Loucy (cell line): ENCODE measurements at regions not wholly inside any gene's neighbourhood (a gene's known extent, or its start where the extent isn't known, plus 50 kb on each side); places are given as distances from the start of the nearest gene placed in this dataset.
"Not testable (repeated sequence)": the region's sequence is repeated elsewhere in the genome, so short reads cannot be mapped to it uniquely, and the experiment has no call there.

Experiments used
- H2AFZ ChIP-seq: fragments of 200-600 bp; sonication (generic); 2 replicates; pipeline ENCODE4 v1.6.0; 2016; ENCODE audit warnings: antibody characterized with exemption, mild to moderate bottlenecking, low read length, moderate library complexity
- H3F3A ChIP-seq: fragments of 200-600 bp; 2 replicates; pipeline ENCODE4 v1.6.0; 2016; ENCODE audit warnings: antibody characterized with exemption, low read depth, mild to moderate bottlenecking
- H3K27me3 ChIP-seq: fragments of 200-600 bp; sonication (generic); 2 replicates; pipeline ENCODE4 v1.6.1; 2014; ENCODE audit warnings: low read length, mild to moderate bottlenecking; ENCODE audit not compliant: insufficient read depth, poor library complexity, severe bottlenecking
- H3K36me3 ChIP-seq: fragments of 200-600 bp; sonication (generic); 2 replicates; pipeline ENCODE4 v1.6.1; 2016; ENCODE audit warnings: low read length; ENCODE audit not compliant: insufficient read depth
- H3K4me1 ChIP-seq: fragments of 200-600 bp; sonication (generic); 2 replicates; pipeline ENCODE4 v1.5.1; 2014; ENCODE audit warnings: low read length, mild to moderate bottlenecking; ENCODE audit not compliant: insufficient read depth, poor library complexity, severe bottlenecking
- H3K4me2 ChIP-seq: fragments of 200-600 bp; sonication (generic); 2 replicates; pipeline ENCODE4 v1.6.0; 2014; ENCODE audit warnings: antibody characterized with exemption, low read length, low read depth, mild to moderate bottlenecking; ENCODE audit not compliant: poor library complexity, severe bottlenecking
- H3K4me3 ChIP-seq: fragments of 200-600 bp; sonication (generic); 2 replicates; pipeline ENCODE4 v1.5.1; 2014; ENCODE audit warnings: low read length, mild to moderate bottlenecking, mixed read lengths; ENCODE audit not compliant: poor library complexity, severe bottlenecking
- H3K79me2 ChIP-seq: fragments of 200-600 bp; sonication (generic); 2 replicates; pipeline ENCODE4 v1.6.1; 2014; ENCODE audit warnings: low read length; ENCODE audit not compliant: insufficient read depth
- H3K9ac ChIP-seq: fragments of 200-600 bp; sonication (generic); 2 replicates; pipeline ENCODE4 v1.6.0; 2014; ENCODE audit warnings: mild to moderate bottlenecking, low read depth, low read length, moderate library complexity; ENCODE audit not compliant: poor library complexity, severe bottlenecking
- H3K9me2 ChIP-seq: fragments of 200-600 bp; sonication (generic); replicated peaks from 2 replicates; pipeline ENCODE4 v1.6.1; 2016; ENCODE audit warnings: low read depth, low read length, mixed read lengths
- H3K9me3 ChIP-seq: fragments of 200-600 bp; sonication (generic); 2 replicates; pipeline ENCODE4 v1.6.1; 2014; ENCODE audit warnings: mild to moderate bottlenecking, antibody characterized with exemption, low read length, low read depth; ENCODE audit not compliant: insufficient read depth
- H4K20me1 ChIP-seq: fragments of 200-600 bp; sonication (generic); 2 replicates; pipeline ENCODE4 v1.6.0; 2014; ENCODE audit warnings: antibody characterized with exemption, low read length, mild to moderate bottlenecking; ENCODE audit not compliant: insufficient read depth, poor library complexity, severe bottlenecking
- EZH2phosphoT487 ChIP-seq: fragments of 200-600 bp; IDR thresholded peaks from 2 replicates; pipeline ENCODE4 v1.6.1; 2018; ENCODE audit warnings: antibody characterized with exemption, mild to moderate bottlenecking, moderate library complexity, borderline replicate concordance
- TF ChIP-seq, protein P1 (sequence below): fragments of 200-600 bp; sonication (generic); conservative IDR thresholded peaks from 2 replicates; pipeline ENCODE4 v1.5.1; 2014; ENCODE audit warnings: mild to moderate bottlenecking, antibody characterized with exemption, low read length

- H3K4me3 ChIP-seq = no peak overlapping the region
- H3F3A ChIP-seq = no peaks in the 10 kb centered on the region
- no peaks in the 10 kb centered on the region for H3K9me2 ChIP-seq
- no peak overlapping the region for H3K4me2 ChIP-seq
- no peaks in the 10 kb centered on the region for H4K20me1 ChIP-seq
- no peaks in the 10 kb centered on the region for H3K27me3 ChIP-seq
- no peaks in the 10 kb centered on the region for H3K79me2 ChIP-seq
- no peak for TF ChIP-seq EZH2phosphoT487
- TF ChIP-seq, protein P1, sequence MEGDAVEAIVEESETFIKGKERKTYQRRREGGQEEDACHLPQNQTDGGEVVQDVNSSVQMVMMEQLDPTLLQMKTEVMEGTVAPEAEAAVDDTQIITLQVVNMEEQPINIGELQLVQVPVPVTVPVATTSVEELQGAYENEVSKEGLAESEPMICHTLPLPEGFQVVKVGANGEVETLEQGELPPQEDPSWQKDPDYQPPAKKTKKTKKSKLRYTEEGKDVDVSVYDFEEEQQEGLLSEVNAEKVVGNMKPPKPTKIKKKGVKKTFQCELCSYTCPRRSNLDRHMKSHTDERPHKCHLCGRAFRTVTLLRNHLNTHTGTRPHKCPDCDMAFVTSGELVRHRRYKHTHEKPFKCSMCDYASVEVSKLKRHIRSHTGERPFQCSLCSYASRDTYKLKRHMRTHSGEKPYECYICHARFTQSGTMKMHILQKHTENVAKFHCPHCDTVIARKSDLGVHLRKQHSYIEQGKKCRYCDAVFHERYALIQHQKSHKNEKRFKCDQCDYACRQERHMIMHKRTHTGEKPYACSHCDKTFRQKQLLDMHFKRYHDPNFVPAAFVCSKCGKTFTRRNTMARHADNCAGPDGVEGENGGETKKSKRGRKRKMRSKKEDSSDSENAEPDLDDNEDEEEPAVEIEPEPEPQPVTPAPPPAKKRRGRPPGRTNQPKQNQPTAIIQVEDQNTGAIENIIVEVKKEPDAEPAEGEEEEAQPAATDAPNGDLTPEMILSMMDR = no peak
- no peak overlapping the region for H2AFZ ChIP-seq
- H3K4me1 ChIP-seq = no peaks in the 10 kb centered on the region
- H3K36me3 ChIP-seq = no peaks in the 10 kb centered on the region
- no peaks in the 10 kb centered on the region for H3K9me3 ChIP-seq
- no peak overlapping the region for H3K9ac ChIP-seq
Measured at GRCh38 chr2:109048163-109048562, 59.1 kb upstream of the EDAR start.

DNA sequence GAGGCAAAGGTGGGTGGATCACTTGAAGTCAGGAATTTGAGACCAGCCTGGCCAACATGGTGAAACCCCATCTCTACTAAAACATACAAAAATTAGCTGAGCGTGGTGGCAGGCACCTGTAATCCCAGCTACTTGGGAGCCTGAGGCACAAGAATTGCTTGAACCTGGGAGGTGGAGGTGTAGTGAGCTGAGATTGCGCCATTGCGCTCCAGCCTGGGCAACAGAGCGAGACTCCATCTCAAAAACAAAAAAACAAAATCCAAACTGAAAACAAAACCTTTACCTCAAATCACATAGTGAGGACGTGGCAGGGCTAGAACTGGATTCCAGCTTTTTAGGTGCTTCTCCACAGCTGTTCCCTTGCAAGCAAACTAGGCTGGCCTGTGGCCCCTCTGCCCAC lies 58.5 kb upstream of the EDAR start:
- not testable (repeated sequence) for H3K9me3 ChIP-seq, H3K9me2 ChIP-seq, H4K20me1 ChIP-seq, H2AFZ ChIP-seq, H3K4me1 ChIP-seq, H3K4me3 ChIP-seq, H3K36me3 ChIP-seq, H3K4me2 ChIP-seq, H3K79me2 ChIP-seq, H3F3A ChIP-seq, H3K9ac ChIP-seq, H3K27me3 ChIP-seq

DNA sequence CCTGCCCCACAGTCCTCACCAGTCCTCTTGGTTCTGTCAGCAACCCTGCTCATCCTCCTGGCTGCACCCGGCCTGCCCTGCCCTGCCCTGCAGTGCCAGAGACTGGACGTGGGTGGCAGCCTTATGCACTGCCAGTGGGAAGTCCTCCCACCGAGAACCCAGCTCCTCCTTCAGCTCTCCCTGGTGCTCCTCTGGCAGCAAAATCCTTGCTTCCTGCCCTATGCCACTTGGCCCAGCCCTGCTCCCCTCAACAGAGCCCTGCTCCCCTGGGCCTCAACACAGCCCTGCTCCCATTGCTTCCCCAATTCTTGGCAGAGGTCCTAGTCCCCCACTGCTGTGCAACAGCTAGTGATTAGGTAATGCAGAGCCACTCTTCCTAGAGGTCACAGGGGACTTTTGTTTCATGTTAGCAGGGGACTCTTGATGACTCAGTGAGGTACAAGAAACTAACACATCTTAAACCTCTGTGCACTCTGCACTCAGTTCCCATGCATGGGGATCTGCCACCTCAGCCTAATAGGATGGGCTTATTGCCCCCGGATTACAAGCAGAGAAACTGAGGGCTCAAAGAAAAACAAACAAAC lies 58.0 kb upstream of the EDAR start:
- H3F3A ChIP-seq = no peaks in the 10 kb centered on the region
- no peaks in the 10 kb centered on the region for H3K27me3 ChIP-seq
- TF ChIP-seq, protein P1 = peak; percentile 29
- no peak for TF ChIP-seq EZH2phosphoT487
- H3K4me3 ChIP-seq = no peak overlapping the region
- no peaks in the 10 kb centered on the region for H3K9me3 ChIP-seq
- no peaks in the 10 kb centered on the region for H3K4me1 ChIP-seq
- H4K20me1 ChIP-seq = no peaks in the 10 kb centered on the region
- no peaks in the 10 kb centered on the region for H3K79me2 ChIP-seq
- no peaks in the 10 kb centered on the region for H3K36me3 ChIP-seq
- H2AFZ ChIP-seq = no peak overlapping the region
- H3K9me2 ChIP-seq = no peaks in the 10 kb centered on the region
- no peak overlapping the region for H3K4me2 ChIP-seq
- H3K9ac ChIP-seq = no peak overlapping the region

- H3K4me2 ChIP-seq = no peak overlapping the region
- H4K20me1 ChIP-seq = no peaks in the 10 kb centered on the region
- TF ChIP-seq, protein P1 = no peak
- TF ChIP-seq EZH2phosphoT487 = no peak
- no peaks in the 10 kb centered on the region for H3F3A ChIP-seq
- H3K36me3 ChIP-seq = no peaks in the 10 kb centered on the region
- no peaks in the 10 kb centered on the region for H3K4me1 ChIP-seq
- no peaks in the 10 kb centered on the region for H3K79me2 ChIP-seq
- H3K9me3 ChIP-seq = no peaks in the 10 kb centered on the region
- H3K4me3 ChIP-seq = no peak overlapping the region
- no peak overlapping the region for H2AFZ ChIP-seq
- no peaks in the 10 kb centered on the region for H3K9me2 ChIP-seq
- H3K27me3 ChIP-seq = no peaks in the 10 kb centered on the region
- H3K9ac ChIP-seq = no peak overlapping the region
Measured at GRCh38 chr2:109045505-109045904, 56.5 kb upstream of the EDAR start.
